ENCODE measurements at regions not wholly inside any gene's neighbourhood (a gene's known extent, or its start where the extent isn't known, plus 50 kb on each side); places are given as distances from the start of the nearest gene placed in this dataset.

GRCh38 chr2:3981446-3981987, 278.1 kb downstream of the DCDC2C start:
- Histone ChIP-seq H3K36me3 (ENCODE audit: control insufficient read depth in 2 of 2, insufficient read depth in 2 of 2, low read length in 2 of 2) (no peaks in the 10 kb centered on the region), H3K4me1 (ENCODE audit: control insufficient read depth, insufficient read depth, low read length) (no peaks in the 10 kb centered on the region), H3K27ac (ENCODE audit: low read length) (no peak overlapping the region), H3K4me3 (ENCODE audit: low read length in 2 of 2) (no peak overlapping the region), H3K9me3 (ENCODE audit: control insufficient read depth in 2 of 2, low read length in 2 of 2) (peaks cover 4 to 7% of the 10 kb centered on the region in 2 donors), H3K27me3 (ENCODE audit: control insufficient read depth in 1 of 2, insufficient read depth in 2 of 2, low read length in 2 of 2) (no peaks in the 10 kb centered on the region), H3K9ac (ENCODE audit: low read length in 2 of 2) (no peak overlapping the region)

- no peak overlapping the region for H3K4me3 ChIP-seq (ENCODE audit: low read length in 2 of 2)
- H3K27me3 ChIP-seq (ENCODE audit: control insufficient read depth in 1 of 2, insufficient read depth in 2 of 2, low read length in 2 of 2) = no peaks in the 10 kb centered on the region
- no peaks in the 10 kb centered on the region for H3K4me1 ChIP-seq (ENCODE audit: control insufficient read depth, insufficient read depth, low read length)
- H3K27ac ChIP-seq (ENCODE audit: low read length) = no peak overlapping the region
- no peaks in the 10 kb centered on the region for H3K36me3 ChIP-seq (ENCODE audit: control insufficient read depth in 2 of 2, insufficient read depth in 2 of 2, low read length in 2 of 2)
- H3K9me3 ChIP-seq (ENCODE audit: control insufficient read depth in 2 of 2, low read length in 2 of 2) = peaks cover 4 to 7% of the 10 kb centered on the region in 2 donors
- H3K9ac ChIP-seq (ENCODE audit: low read length in 2 of 2) = no peak overlapping the region
These were observed 278.8 kb downstream of the DCDC2C start for GRCh38 chr2:3982160-3982559.

- Histone ChIP-seq H3K9ac (ENCODE audit: low read length in 2 of 2) (no peak overlapping the region), H3K27ac (ENCODE audit: low read length) (no peak overlapping the region), H3K36me3 (ENCODE audit: control insufficient read depth in 2 of 2, insufficient read depth in 2 of 2, low read length in 2 of 2) (no peaks in the 10 kb centered on the region), H3K27me3 (ENCODE audit: control insufficient read depth in 1 of 2, insufficient read depth in 2 of 2, low read length in 2 of 2) (no peaks in the 10 kb centered on the region), H3K4me1 (ENCODE audit: control insufficient read depth, insufficient read depth, low read length) (no peaks in the 10 kb centered on the region), H3K4me3 (ENCODE audit: low read length in 2 of 2) (no peak overlapping the region), H3K9me3 (ENCODE audit: control insufficient read depth in 2 of 2, low read length in 2 of 2) (no peaks in the 10 kb centered on the region)
These were observed 282.7 kb downstream of the DCDC2C start for GRCh38 chr2:3986063-3986462.

GRCh38 chr2:3986530-3987258, 283.3 kb downstream of the DCDC2C start:
- H3K36me3 ChIP-seq (ENCODE audit: control insufficient read depth in 2 of 2, insufficient read depth in 2 of 2, low read length in 2 of 2) = no peaks in the 10 kb centered on the region
- H3K4me3 ChIP-seq (ENCODE audit: low read length in 2 of 2) = no peak overlapping the region
- H3K4me1 ChIP-seq (ENCODE audit: control insufficient read depth, insufficient read depth, low read length) = no peaks in the 10 kb centered on the region
- H3K9ac ChIP-seq (ENCODE audit: low read length in 2 of 2) = no peak overlapping the region
- H3K27me3 ChIP-seq (ENCODE audit: control insufficient read depth in 1 of 2, insufficient read depth in 2 of 2, low read length in 2 of 2) = no peaks in the 10 kb centered on the region
- H3K9me3 ChIP-seq (ENCODE audit: control insufficient read depth in 2 of 2, low read length in 2 of 2) = no peaks in the 10 kb centered on the region
- H3K27ac ChIP-seq (ENCODE audit: low read length) = no peak overlapping the region

- no peaks in the 10 kb centered on the region for H3K36me3 ChIP-seq (ENCODE audit: control insufficient read depth in 2 of 2, insufficient read depth in 2 of 2, low read length in 2 of 2)
- no peaks in the 10 kb centered on the region for H3K27me3 ChIP-seq (ENCODE audit: control insufficient read depth in 1 of 2, insufficient read depth in 2 of 2, low read length in 2 of 2)
- no peaks in the 10 kb centered on the region for H3K4me1 ChIP-seq (ENCODE audit: control insufficient read depth, insufficient read depth, low read length)
- no peaks in the 10 kb centered on the region for H3K9me3 ChIP-seq (ENCODE audit: control insufficient read depth in 2 of 2, low read length in 2 of 2)
- H3K27ac ChIP-seq (ENCODE audit: low read length) = no peak overlapping the region
- H3K9ac ChIP-seq (ENCODE audit: low read length in 2 of 2) = no peak overlapping the region
- no peak overlapping the region for H3K4me3 ChIP-seq (ENCODE audit: low read length in 2 of 2)
These were observed 299.5 kb downstream of the DCDC2C start for GRCh38 chr2:4002841-4003403.

GRCh38 chr2:4012197-4012596, 308.8 kb downstream of the DCDC2C start:
- H3K9me3 ChIP-seq (ENCODE audit: control insufficient read depth in 2 of 2, low read length in 2 of 2) = peaks cover 0 to 3% of the 10 kb centered on the region in 2 donors
- H3K27me3 ChIP-seq (ENCODE audit: control insufficient read depth in 1 of 2, insufficient read depth in 2 of 2, low read length in 2 of 2) = no peaks in the 10 kb centered on the region
- no peak overlapping the region for H3K27ac ChIP-seq (ENCODE audit: low read length)
- H3K4me3 ChIP-seq (ENCODE audit: low read length in 2 of 2) = no peak overlapping the region
- H3K9ac ChIP-seq (ENCODE audit: low read length in 2 of 2) = no peak overlapping the region
- H3K36me3 ChIP-seq (ENCODE audit: control insufficient read depth in 2 of 2, insufficient read depth in 2 of 2, low read length in 2 of 2) = no peaks in the 10 kb centered on the region
- no peaks in the 10 kb centered on the region for H3K4me1 ChIP-seq (ENCODE audit: control insufficient read depth, insufficient read depth, low read length)

- Histone ChIP-seq H3K9ac (ENCODE audit: low read length in 2 of 2) (no peak overlapping the region), H3K27me3 (ENCODE audit: control insufficient read depth in 1 of 2, insufficient read depth in 2 of 2, low read length in 2 of 2) (no peaks in the 10 kb centered on the region), H3K9me3 (ENCODE audit: control insufficient read depth in 2 of 2, low read length in 2 of 2) (no peaks in the 10 kb centered on the region), H3K27ac (ENCODE audit: low read length) (no peak overlapping the region), H3K4me3 (ENCODE audit: low read length in 2 of 2) (no peak overlapping the region), H3K4me1 (ENCODE audit: control insufficient read depth, insufficient read depth, low read length) (peaks cover 6% of the 10 kb centered on the region), H3K36me3 (ENCODE audit: control insufficient read depth in 2 of 2, insufficient read depth in 2 of 2, low read length in 2 of 2) (no peaks in the 10 kb centered on the region)
These were observed 315.2 kb downstream of the DCDC2C start for GRCh38 chr2:4018535-4018934.

- Histone ChIP-seq H3K36me3 (ENCODE audit: control insufficient read depth in 2 of 2, insufficient read depth in 2 of 2, low read length in 2 of 2) (no peaks in the 10 kb centered on the region), H3K27ac (ENCODE audit: low read length) (no peak overlapping the region), H3K9ac (ENCODE audit: low read length in 2 of 2) (no peak overlapping the region), H3K4me1 (ENCODE audit: control insufficient read depth, insufficient read depth, low read length) (peaks cover 6% of the 10 kb centered on the region), H3K27me3 (ENCODE audit: control insufficient read depth in 1 of 2, insufficient read depth in 2 of 2, low read length in 2 of 2) (no peaks in the 10 kb centered on the region), H3K4me3 (ENCODE audit: low read length in 2 of 2) (no peak overlapping the region), H3K9me3 (ENCODE audit: control insufficient read depth in 2 of 2, low read length in 2 of 2) (no peaks in the 10 kb centered on the region)
These were observed 316.8 kb downstream of the DCDC2C start for GRCh38 chr2:4020153-4020552.

- Histone ChIP-seq H3K36me3 (ENCODE audit: control insufficient read depth in 2 of 2, insufficient read depth in 2 of 2, low read length in 2 of 2) (no peaks in the 10 kb centered on the region), H3K27me3 (ENCODE audit: control insufficient read depth in 1 of 2, insufficient read depth in 2 of 2, low read length in 2 of 2) (no peaks in the 10 kb centered on the region)
These were observed 317.3 kb downstream of the DCDC2C start for GRCh38 chr2:4020649-4021048.

GRCh38 chr2:4024605-4025004, 321.2 kb downstream of the DCDC2C start:
- no peak overlapping the region for H3K4me3 ChIP-seq (ENCODE audit: low read length in 2 of 2)
- H3K27ac ChIP-seq (ENCODE audit: low read length) = no peak overlapping the region
- peaks cover 6% of the 10 kb centered on the region for H3K4me1 ChIP-seq (ENCODE audit: control insufficient read depth, insufficient read depth, low read length)
- no peaks in the 10 kb centered on the region for H3K27me3 ChIP-seq (ENCODE audit: control insufficient read depth in 1 of 2, insufficient read depth in 2 of 2, low read length in 2 of 2)
- H3K36me3 ChIP-seq (ENCODE audit: control insufficient read depth in 2 of 2, insufficient read depth in 2 of 2, low read length in 2 of 2) = no peaks in the 10 kb centered on the region
- H3K9me3 ChIP-seq (ENCODE audit: control insufficient read depth in 2 of 2, low read length in 2 of 2) = no peaks in the 10 kb centered on the region
- H3K9ac ChIP-seq (ENCODE audit: low read length in 2 of 2) = no peak overlapping the region

More at GRCh38 chr2:4020649-4021048, 317.3 kb downstream of the DCDC2C start:
- Histone ChIP-seq H3K4me1 (ENCODE audit: control insufficient read depth, insufficient read depth, low read length) (peaks cover 6% of the 10 kb centered on the region), H3K9me3 (ENCODE audit: control insufficient read depth in 2 of 2, low read length in 2 of 2) (no peaks in the 10 kb centered on the region), H3K4me3 (ENCODE audit: low read length in 2 of 2) (no peak overlapping the region), H3K9ac (ENCODE audit: low read length in 2 of 2) (no peak overlapping the region), H3K27ac (ENCODE audit: low read length) (no peak overlapping the region)

GRCh38 chr2:4029081-4029480, 325.7 kb downstream of the DCDC2C start:
- Histone ChIP-seq H3K4me3 (ENCODE audit: low read length in 2 of 2) (no peak overlapping the region), H3K4me1 (ENCODE audit: control insufficient read depth, insufficient read depth, low read length) (no peaks in the 10 kb centered on the region), H3K27me3 (ENCODE audit: control insufficient read depth in 1 of 2, insufficient read depth in 2 of 2, low read length in 2 of 2) (no peaks in the 10 kb centered on the region), H3K9me3 (ENCODE audit: control insufficient read depth in 2 of 2, low read length in 2 of 2) (no peaks in the 10 kb centered on the region), H3K36me3 (ENCODE audit: control insufficient read depth in 2 of 2, insufficient read depth in 2 of 2, low read length in 2 of 2) (no peaks in the 10 kb centered on the region), H3K9ac (ENCODE audit: low read length in 2 of 2) (no peak overlapping the region), H3K27ac (ENCODE audit: low read length) (no peak overlapping the region)
